ENCODE measurements at regions not wholly inside any gene's neighbourhood (a gene's known extent, or its start where the extent isn't known, plus 50 kb on each side); places are given as distances from the start of the nearest gene placed in this dataset.

DNA sequence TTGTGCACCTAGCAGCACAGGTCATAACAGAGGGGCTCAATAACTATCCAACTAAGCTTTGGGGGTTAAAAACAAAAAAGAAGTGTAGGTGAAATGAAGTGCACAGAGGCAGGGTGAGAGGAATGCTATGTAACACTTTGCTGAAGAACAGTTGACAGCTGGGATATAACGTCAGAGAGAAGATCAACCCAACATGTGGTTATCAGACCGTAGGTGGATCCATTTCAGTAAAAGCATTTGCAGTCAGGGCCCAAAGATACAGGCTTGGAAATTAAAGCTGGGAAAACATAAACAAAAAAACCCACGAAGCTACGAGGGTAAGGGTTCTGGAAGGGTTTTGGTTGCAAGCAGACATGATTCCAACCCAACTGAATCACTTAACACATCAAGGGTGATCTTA lies 377.5 kb upstream of the NR2F2 start:
- Histone ChIP-seq H3K27ac (no peak overlapping the region), H3K9me3 (no peaks in the 10 kb centered on the region), H3K27me3 (no peaks in the 10 kb centered on the region), H3K4me3 (no peak overlapping the region), H3K36me3 (no peaks in the 10 kb centered on the region), H3K4me1 (no peaks in the 10 kb centered on the region)
- TF ChIP-seq, protein P1, sequence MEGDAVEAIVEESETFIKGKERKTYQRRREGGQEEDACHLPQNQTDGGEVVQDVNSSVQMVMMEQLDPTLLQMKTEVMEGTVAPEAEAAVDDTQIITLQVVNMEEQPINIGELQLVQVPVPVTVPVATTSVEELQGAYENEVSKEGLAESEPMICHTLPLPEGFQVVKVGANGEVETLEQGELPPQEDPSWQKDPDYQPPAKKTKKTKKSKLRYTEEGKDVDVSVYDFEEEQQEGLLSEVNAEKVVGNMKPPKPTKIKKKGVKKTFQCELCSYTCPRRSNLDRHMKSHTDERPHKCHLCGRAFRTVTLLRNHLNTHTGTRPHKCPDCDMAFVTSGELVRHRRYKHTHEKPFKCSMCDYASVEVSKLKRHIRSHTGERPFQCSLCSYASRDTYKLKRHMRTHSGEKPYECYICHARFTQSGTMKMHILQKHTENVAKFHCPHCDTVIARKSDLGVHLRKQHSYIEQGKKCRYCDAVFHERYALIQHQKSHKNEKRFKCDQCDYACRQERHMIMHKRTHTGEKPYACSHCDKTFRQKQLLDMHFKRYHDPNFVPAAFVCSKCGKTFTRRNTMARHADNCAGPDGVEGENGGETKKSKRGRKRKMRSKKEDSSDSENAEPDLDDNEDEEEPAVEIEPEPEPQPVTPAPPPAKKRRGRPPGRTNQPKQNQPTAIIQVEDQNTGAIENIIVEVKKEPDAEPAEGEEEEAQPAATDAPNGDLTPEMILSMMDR (IDR thresholded peaks at IDR 0.05) = no peak
- intact Hi-C loops (cut with DNase I) = no loop called here
- DNase-seq = no peak
- ATAC-seq = no peak

DNA sequence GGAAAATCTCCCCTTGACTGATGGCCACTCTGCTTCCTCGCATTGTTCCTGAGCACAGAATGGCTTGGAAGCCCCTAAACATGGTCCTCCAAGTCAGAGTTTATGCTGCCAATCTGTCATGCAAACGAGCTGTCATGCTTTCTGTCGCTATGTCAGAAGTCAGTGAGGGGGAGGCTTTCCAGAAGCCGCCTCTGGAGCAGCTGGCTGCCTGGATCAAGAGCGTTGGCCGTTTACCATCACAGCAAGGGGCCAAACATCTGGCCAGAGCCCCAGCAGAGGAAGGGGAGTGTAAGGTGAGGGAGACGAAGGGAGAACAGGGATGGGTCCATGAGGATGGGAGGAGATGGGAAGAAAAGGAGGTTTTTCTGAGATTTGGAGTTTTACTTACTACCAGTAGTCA lies 372.6 kb upstream of the NR2F2 start:
- no peak overlapping the region for H3K4me3 ChIP-seq
- H3K36me3 ChIP-seq = no peaks in the 10 kb centered on the region
- intact Hi-C loops (cut with DNase I) = no loop called here
- H3K27me3 ChIP-seq = no peaks in the 10 kb centered on the region
- no peaks in the 10 kb centered on the region for H3K9me3 ChIP-seq
- H3K4me1 ChIP-seq = no peaks in the 10 kb centered on the region
- TF ChIP-seq, protein P1 (IDR thresholded peaks at IDR 0.05) = no peak
- no peak overlapping the region for H3K27ac ChIP-seq
- DNase-seq = no peak
- ATAC-seq = no peak

- Histone ChIP-seq H3K4me3 (no peak overlapping the region), H3K36me3 (no peaks in the 10 kb centered on the region), H3K4me1 (no peaks in the 10 kb centered on the region), H3K27me3 (no peaks in the 10 kb centered on the region), H3K27ac (no peak overlapping the region), H3K9me3 (no peaks in the 10 kb centered on the region)
- intact Hi-C loops (cut with DNase I) = no loop called here
- no peak for ATAC-seq
- TF ChIP-seq, protein P1 (IDR thresholded peaks at IDR 0.05) = no peak
- no peak for DNase-seq
Measured at GRCh38 chr15:95958382-95958781, 372.1 kb upstream of the NR2F2 start.

- Histone ChIP-seq H3K27me3 (no peaks in the 10 kb centered on the region), H3K9me3 (no peaks in the 10 kb centered on the region), H3K4me3 (no peak overlapping the region), H3K27ac (no peak overlapping the region), H3K36me3 (no peaks in the 10 kb centered on the region), H3K4me1 (peaks cover 6% of the 10 kb centered on the region)
- intact Hi-C loops (cut with DNase I) = no loop called here
- DNase-seq = no peak
- no peak for ATAC-seq
- TF ChIP-seq, protein P1 (IDR thresholded peaks at IDR 0.05) = no peak
Measured at GRCh38 chr15:95968856-95969255, 361.6 kb upstream of the NR2F2 start.

- H3K27me3 ChIP-seq = no peaks in the 10 kb centered on the region
- no peaks in the 10 kb centered on the region for H3K36me3 ChIP-seq
- TF ChIP-seq, protein P1 (IDR thresholded peaks at IDR 0.05) = no peak
Measured at GRCh38 chr15:95970326-95970725, 360.2 kb upstream of the NR2F2 start.

GRCh38 chr15:95972041-95972553 lies 358.4 kb upstream of the NR2F2 start:
- TF ChIP-seq, protein P1 (IDR thresholded peaks at IDR 0.05) = no peak
- H3K9me3 ChIP-seq = no peaks in the 10 kb centered on the region
- H3K27me3 ChIP-seq = no peaks in the 10 kb centered on the region
- DNase-seq (no peak), ATAC-seq (peak; percentile 30)
- H3K4me3 ChIP-seq = no peak overlapping the region
- H3K4me1 ChIP-seq = peaks cover 6% of the 10 kb centered on the region
- H3K27ac ChIP-seq = no peak overlapping the region
- intact Hi-C loops (cut with DNase I) = no loop called here
- H3K36me3 ChIP-seq = no peaks in the 10 kb centered on the region

More at GRCh38 chr15:95970326-95970725, 360.2 kb upstream of the NR2F2 start:
- H3K27ac ChIP-seq = no peak overlapping the region
- no peak for ATAC-seq
- H3K4me3 ChIP-seq = no peak overlapping the region
- DNase-seq = no peak
- no peaks in the 10 kb centered on the region for H3K9me3 ChIP-seq
- intact Hi-C loops (cut with DNase I) = no loop called here
- peaks cover 6% of the 10 kb centered on the region for H3K4me1 ChIP-seq
